ENCODE measurements at regions not wholly inside any gene's neighbourhood (a gene's known extent, or its start where the extent isn't known, plus 50 kb on each side); places are given as distances from the start of the nearest gene placed in this dataset.

DNA sequence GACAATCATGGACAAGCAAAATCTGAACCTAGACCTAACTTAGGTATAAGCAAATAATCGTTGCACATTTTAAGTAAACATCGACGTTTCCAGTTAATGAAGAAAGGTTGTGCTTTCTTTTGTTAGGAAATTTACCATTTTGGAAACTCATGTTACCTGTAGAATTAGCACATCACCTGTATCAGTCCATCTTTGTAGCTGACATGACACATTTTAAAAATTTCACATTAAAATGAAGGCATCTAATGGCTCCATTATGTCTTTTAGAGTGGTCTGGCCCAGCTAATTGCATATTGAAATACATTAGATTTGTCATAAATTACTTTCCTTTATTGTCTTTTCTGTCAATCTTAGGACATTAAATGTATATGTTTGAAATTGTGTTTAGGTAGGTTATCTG, 119.0 kb upstream of the MGAT5 start:
- Histone ChIP-seq H3K4me3 (ENCODE audit: low read length) (no peak overlapping the region), H3F3A (ENCODE audit: control insufficient read depth, insufficient read depth) (no peaks in the 10 kb centered on the region), H3K36me3 (ENCODE audit: control insufficient read depth, low read length) (peaks cover 20% of the 10 kb centered on the region), H4K20me1 (ENCODE audit: control insufficient read depth, insufficient read depth, low read depth, low read length) (peaks cover 16% of the 10 kb centered on the region; the same call in 1 of the 2 replicates), H3K4me1 (ENCODE audit: control insufficient read depth, low read length) (peaks cover 8% of the 10 kb centered on the region), H3K4me2 (ENCODE audit: low read length) (no peak overlapping the region), H3K27ac (ENCODE audit: low read depth, low read length) (no peak overlapping the region), H3K9me2 (replicated peaks; ENCODE audit: control insufficient read depth, low read length) (no peaks in the 10 kb centered on the region), H3K9me3 (ENCODE audit: control insufficient read depth, insufficient read depth, low read length) (no peaks in the 10 kb centered on the region), H3K27me3 (ENCODE audit: control insufficient read depth, low read length) (no peaks in the 10 kb centered on the region), H3K79me2 (ENCODE audit: control insufficient read depth, low read length) (peaks cover 95% of the 10 kb centered on the region)
- TF ChIP-seq EZH2phosphoT487 (IDR thresholded peaks at IDR 0.05; ENCODE audit: borderline replicate concordance, low read length) = no peak
- TF ChIP-seq, protein P1, sequence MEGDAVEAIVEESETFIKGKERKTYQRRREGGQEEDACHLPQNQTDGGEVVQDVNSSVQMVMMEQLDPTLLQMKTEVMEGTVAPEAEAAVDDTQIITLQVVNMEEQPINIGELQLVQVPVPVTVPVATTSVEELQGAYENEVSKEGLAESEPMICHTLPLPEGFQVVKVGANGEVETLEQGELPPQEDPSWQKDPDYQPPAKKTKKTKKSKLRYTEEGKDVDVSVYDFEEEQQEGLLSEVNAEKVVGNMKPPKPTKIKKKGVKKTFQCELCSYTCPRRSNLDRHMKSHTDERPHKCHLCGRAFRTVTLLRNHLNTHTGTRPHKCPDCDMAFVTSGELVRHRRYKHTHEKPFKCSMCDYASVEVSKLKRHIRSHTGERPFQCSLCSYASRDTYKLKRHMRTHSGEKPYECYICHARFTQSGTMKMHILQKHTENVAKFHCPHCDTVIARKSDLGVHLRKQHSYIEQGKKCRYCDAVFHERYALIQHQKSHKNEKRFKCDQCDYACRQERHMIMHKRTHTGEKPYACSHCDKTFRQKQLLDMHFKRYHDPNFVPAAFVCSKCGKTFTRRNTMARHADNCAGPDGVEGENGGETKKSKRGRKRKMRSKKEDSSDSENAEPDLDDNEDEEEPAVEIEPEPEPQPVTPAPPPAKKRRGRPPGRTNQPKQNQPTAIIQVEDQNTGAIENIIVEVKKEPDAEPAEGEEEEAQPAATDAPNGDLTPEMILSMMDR (IDR thresholded peaks at IDR 0.05; ENCODE audit: low read depth, low read length, poor library complexity, severe bottlenecking) = no peak

GRCh38 chr2:134135793-134136192, 118.1 kb upstream of the MGAT5 start:
- Histone ChIP-seq H3K4me3 (ENCODE audit: low read length) (no peak overlapping the region), H3K4me1 (ENCODE audit: control insufficient read depth, low read length) (peaks cover 8% of the 10 kb centered on the region), H3K4me2 (ENCODE audit: low read length) (no peak overlapping the region), H3K9me3 (ENCODE audit: control insufficient read depth, insufficient read depth, low read length) (no peaks in the 10 kb centered on the region), H3K9me2 (replicated peaks; ENCODE audit: control insufficient read depth, low read length) (no peaks in the 10 kb centered on the region), H3K27ac (ENCODE audit: low read depth, low read length) (no peak overlapping the region), H4K20me1 (ENCODE audit: control insufficient read depth, insufficient read depth, low read depth, low read length) (peaks cover 16% of the 10 kb centered on the region; the same call in 1 of the 2 replicates), H3K27me3 (ENCODE audit: control insufficient read depth, low read length) (no peaks in the 10 kb centered on the region), H3F3A (ENCODE audit: control insufficient read depth, insufficient read depth) (no peaks in the 10 kb centered on the region), H3K79me2 (ENCODE audit: control insufficient read depth, low read length) (peaks cover 95% of the 10 kb centered on the region), H3K36me3 (ENCODE audit: control insufficient read depth, low read length) (peaks cover 17% of the 10 kb centered on the region)
- TF ChIP-seq, protein P1 (IDR thresholded peaks at IDR 0.05; ENCODE audit: low read depth, low read length, poor library complexity, severe bottlenecking) = no peak
- no peak for TF ChIP-seq EZH2phosphoT487 (IDR thresholded peaks at IDR 0.05; ENCODE audit: borderline replicate concordance, low read length)

GRCh38 chr2:134136731-134137130, 117.1 kb upstream of the MGAT5 start:
- Histone ChIP-seq H3K79me2 (ENCODE audit: control insufficient read depth, low read length) (peaks cover 91% of the 10 kb centered on the region), H3K9me2 (replicated peaks; ENCODE audit: control insufficient read depth, low read length) (no peaks in the 10 kb centered on the region), H3K4me2 (ENCODE audit: low read length) (no peak overlapping the region), H3F3A (ENCODE audit: control insufficient read depth, insufficient read depth) (no peaks in the 10 kb centered on the region), H3K27ac (ENCODE audit: low read depth, low read length) (no peak overlapping the region), H3K4me1 (ENCODE audit: control insufficient read depth, low read length) (peaks cover 8% of the 10 kb centered on the region), H3K27me3 (ENCODE audit: control insufficient read depth, low read length) (no peaks in the 10 kb centered on the region), H3K4me3 (ENCODE audit: low read length) (no peak overlapping the region), H4K20me1 (ENCODE audit: control insufficient read depth, insufficient read depth, low read depth, low read length) (peaks cover 16% of the 10 kb centered on the region; the same call in 1 of the 2 replicates), H3K36me3 (ENCODE audit: control insufficient read depth, low read length) (peaks cover 13% of the 10 kb centered on the region), H3K9me3 (ENCODE audit: control insufficient read depth, insufficient read depth, low read length) (no peaks in the 10 kb centered on the region)
- TF ChIP-seq, protein P1 (IDR thresholded peaks at IDR 0.05; ENCODE audit: low read depth, low read length, poor library complexity, severe bottlenecking) = no peak
- TF ChIP-seq EZH2phosphoT487 (IDR thresholded peaks at IDR 0.05; ENCODE audit: borderline replicate concordance, low read length) = no peak

Data from DOHH2 (cell line).